GM12878 (cell line): ENCODE measurements at regions not wholly inside any gene's neighbourhood (a gene's known extent, or its start where the extent isn't known, plus 50 kb on each side); places are given as distances from the start of the nearest gene placed in this dataset.
"Not testable (repeated sequence)": the region's sequence is repeated elsewhere in the genome, so short reads cannot be mapped to it uniquely, and the experiment has no call there.

Experiments
- ATAC-seq: fragments of 200-7000 bp; cut with Tn5 transposase; 3 replicates; pipeline ENCODE4 v1.9.1; 2020; ENCODE audit warnings: mild to moderate bottlenecking, moderate library complexity
- BruUV-seq: library from RNA; stranded (reverse); fragments of 400-500 nt; replicated peaks from 2 replicates; lab custom pipeline; 2021; lab: Mats Ljungman, UMichigan
- CTCF ChIA-PET: fragments of 300-600 bp; sonication (Branson Sonifier 250); formaldehyde crosslinking; extraction: SDS; loops from one replicate; lab custom pipeline; 2021; ENCODE audit warnings: inconsistent platforms; lab: Yijun Ruan, JAX
- POLR2A ChIA-PET: fragments of 350-600 bp; formaldehyde crosslinking; extraction: SDS; loops from one replicate; lab custom pipeline; 2021; ENCODE audit warnings: inconsistent platforms; lab: Charles Lee
- RAD21 ChIA-PET: fragments of 300-600 bp; sonication (Branson Sonifier 250); formaldehyde crosslinking; loops from one replicate; lab custom pipeline; 2023; ENCODE audit warnings: antibody characterized with exemption; ENCODE audit not compliant: unreplicated experiment; lab: Charles Lee
- SMC1A ChIA-PET: fragments of 300-600 bp; sonication (Branson Sonifier 250); formaldehyde crosslinking; loops from one replicate; lab custom pipeline; 2023; ENCODE audit not compliant: unreplicated experiment, uncharacterized antibody; lab: Charles Lee
- DNase-seq: peaks from one replicate; pipeline ENCODE4 v3.0.0-alpha.2; 2011; ENCODE audit warnings: low read depth, low spot score
- FAIRE-seq: peaks from 3 replicates; lab custom pipeline; 2011; peaks lifted over from hg19 to GRCh38; lab: Jason Lieb, UNC
- H2AFZ ChIP-seq: 2 replicates; pipeline ENCODE4 v1.6.0; 2011; ENCODE audit warnings: low read depth, low read length, control low read depth; ENCODE audit not compliant: control insufficient read depth
- H3K27ac ChIP-seq: 2 replicates; pipeline ENCODE4 v1.5.1; 2011; ENCODE audit warnings: control low read depth; ENCODE audit not compliant: control insufficient read depth, insufficient read depth
- H3K27me3 ChIP-seq, 2 experiments: replicated peaks in 1 of 2; 2 replicates each; pipeline versions ENCODE4 v1.6.0 to v1.6.1; 2011; ENCODE audit warnings: low read length in 1 of 2; ENCODE audit not compliant: control insufficient read depth in 2 of 2, insufficient read depth in 2 of 2
- H3K36me3 ChIP-seq, 2 experiments: 2 replicates each; pipeline ENCODE4 v1.5.1; 2011; ENCODE audit warnings: low read length in 1 of 2; ENCODE audit not compliant: control insufficient read depth in 2 of 2, insufficient read depth in 2 of 2
- H3K4me1 ChIP-seq: 2 replicates; pipeline ENCODE4 v1.6.1; 2011; ENCODE audit warnings: mild to moderate bottlenecking, low read length, moderate library complexity, mixed read lengths; ENCODE audit not compliant: control insufficient read depth, insufficient read depth
- H3K4me2 ChIP-seq: 2 replicates; pipeline ENCODE4 v1.6.0; 2011; ENCODE audit warnings: control low read depth; ENCODE audit not compliant: control insufficient read depth, insufficient read depth
- H3K4me3 ChIP-seq: fragments of 200-600 bp; sonication (generic); 2 replicates; pipeline ENCODE4 v1.5.1; 2016
- H3K79me2 ChIP-seq: 2 replicates; pipeline ENCODE4 v1.6.0; 2011; ENCODE audit warnings: low read length; ENCODE audit not compliant: control insufficient read depth, insufficient read depth
- H3K9ac ChIP-seq: 2 replicates; pipeline ENCODE4 v1.8.0; 2011; ENCODE audit warnings: low read length, control low read depth, mixed read lengths; ENCODE audit not compliant: control insufficient read depth, insufficient read depth
- H3K9me3 ChIP-seq: replicated peaks from 3 replicates; pipeline ENCODE4 v1.5.1; 2011; ENCODE audit warnings: mild to moderate bottlenecking, low read length; ENCODE audit not compliant: control insufficient read depth, insufficient read depth
- H4K20me1 ChIP-seq: 2 replicates; pipeline ENCODE4 v1.6.0; 2011; ENCODE audit not compliant: control insufficient read depth, insufficient read depth
- WGBS: methylation state at CpG from one replicate; pipeline ENCODE4 v1.1.6; 2016; ENCODE audit warnings: low lambda C conversion rate; ENCODE audit not compliant: insufficient replicate concordance, insufficient coverage; ENCODE audit errors: missing lambda C conversion rate; 5-methylcytosine and 5-hydroxymethylcytosine counted together
- in situ Hi-C: fragments of 300-500 bp; cut with MboI; formaldehyde crosslinking; loops from 9 replicates; pipeline ENCODE4 v1.14.3; 2018; ENCODE audit warnings: mixed read lengths
- intact Hi-C: fragments of 100-400 bp; cut with micrococcal nuclease; formaldehyde crosslinking; loops from one replicate; pipeline ENCODE4 v1.14.2; 2022; ENCODE audit not compliant: unreplicated experiment

- H4K20me1 ChIP-seq, H3K36me3 ChIP-seq, CTCF ChIA-PET, ATAC-seq, POLR2A ChIA-PET, H3K9ac ChIP-seq, in situ Hi-C loops, H2AFZ ChIP-seq, H3K4me3 ChIP-seq, intact Hi-C loops, H3K27ac ChIP-seq, H3K79me2 ChIP-seq, DNase-seq, BruUV-seq, H3K4me1 ChIP-seq, SMC1A ChIA-PET, H3K27me3 ChIP-seq, H3K4me2 ChIP-seq, H3K9me3 ChIP-seq, RAD21 ChIA-PET, FAIRE-seq: not testable (repeated sequence)
- WGBS, result 11% methylated on average over 2 of the region's 2 CpGs
Observed at GRCh38 chr14:19163891-19164290, 196.7 kb downstream of the POTEM start.

DNA sequence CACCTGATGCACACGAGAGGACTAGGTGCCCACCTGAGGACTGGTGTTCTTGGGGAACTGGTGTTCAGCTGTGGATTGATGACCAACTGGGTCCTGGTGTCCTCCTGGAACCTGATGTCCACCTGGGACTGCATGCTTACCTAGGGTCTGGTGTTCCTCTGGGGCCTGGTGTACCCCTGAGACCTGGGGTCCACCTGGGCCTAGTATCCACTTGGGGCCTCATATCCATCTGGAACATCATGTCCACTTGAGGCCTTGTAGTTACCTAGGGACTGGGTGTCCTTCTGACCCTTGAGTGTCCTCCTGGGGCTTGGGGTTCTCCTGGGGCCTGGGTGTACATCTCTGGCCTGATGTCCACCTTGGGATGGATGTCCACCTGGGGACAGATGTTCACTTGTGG lies 197.2 kb downstream of the POTEM start:
- H3K79me2 ChIP-seq, intact Hi-C loops, SMC1A ChIA-PET, DNase-seq, H3K9me3 ChIP-seq, H4K20me1 ChIP-seq, H3K27ac ChIP-seq, CTCF ChIA-PET, H2AFZ ChIP-seq, H3K4me1 ChIP-seq, H3K4me2 ChIP-seq, BruUV-seq, FAIRE-seq, H3K36me3 ChIP-seq, H3K4me3 ChIP-seq, H3K9ac ChIP-seq, H3K27me3 ChIP-seq, in situ Hi-C loops, ATAC-seq, RAD21 ChIA-PET, POLR2A ChIA-PET: not testable (repeated sequence)
- WGBS, result no CpG with 5 or more reads among the region's 1 CpG

- H3K79me2 ChIP-seq, BruUV-seq, H3K36me3 ChIP-seq, SMC1A ChIA-PET, H3K4me2 ChIP-seq, H3K27ac ChIP-seq, ATAC-seq, FAIRE-seq, POLR2A ChIA-PET, CTCF ChIA-PET, intact Hi-C loops, H3K9ac ChIP-seq, RAD21 ChIA-PET, H4K20me1 ChIP-seq, in situ Hi-C loops, H3K4me1 ChIP-seq, DNase-seq, H3K27me3 ChIP-seq, H2AFZ ChIP-seq, H3K9me3 ChIP-seq, H3K4me3 ChIP-seq: not testable (repeated sequence)
- 61% methylated on average over 3 of the region's 3 CpGs for WGBS
Observed at GRCh38 chr14:19166056-19166455, 198.8 kb downstream of the POTEM start.

DNA sequence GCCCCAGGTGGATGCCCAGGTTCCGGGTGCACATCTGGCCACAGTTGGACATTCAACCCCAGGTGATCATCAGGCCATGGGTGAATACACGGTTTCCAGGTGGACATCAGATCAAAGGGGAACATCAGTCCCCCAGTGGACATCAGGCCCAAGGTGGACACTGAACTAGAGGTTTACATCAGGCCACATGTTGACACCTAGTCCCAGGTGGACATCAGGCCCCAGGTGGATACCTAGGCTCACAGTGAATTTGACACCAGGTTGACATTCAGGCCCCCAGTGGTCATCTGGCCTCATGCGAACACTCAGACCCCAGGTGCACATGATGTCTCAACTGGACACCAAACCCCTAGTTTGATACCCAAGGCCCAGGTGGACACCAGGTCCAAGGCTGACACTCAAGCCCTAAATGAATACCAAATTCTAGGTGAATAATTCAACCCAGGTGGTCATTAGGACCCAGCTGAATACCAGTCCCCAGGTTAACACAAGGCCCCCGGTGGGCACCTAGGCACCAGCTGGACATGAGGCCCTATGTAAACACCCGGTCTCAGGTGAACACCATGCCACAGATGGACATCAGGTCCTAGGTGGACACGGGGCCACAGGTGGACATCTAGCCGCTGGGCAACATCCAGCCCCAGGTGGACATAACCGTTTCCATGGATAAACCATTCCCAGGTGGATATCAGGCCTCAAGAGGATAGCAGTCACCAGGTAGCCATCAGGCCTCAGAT lies 200.4 kb downstream of the POTEM start:
- in situ Hi-C loops, DNase-seq, H3K4me3 ChIP-seq, H4K20me1 ChIP-seq, H3K27ac ChIP-seq, BruUV-seq, intact Hi-C loops, H3K9ac ChIP-seq, H2AFZ ChIP-seq, CTCF ChIA-PET, H3K27me3 ChIP-seq, FAIRE-seq, RAD21 ChIA-PET, H3K79me2 ChIP-seq, H3K9me3 ChIP-seq, POLR2A ChIA-PET, H3K4me1 ChIP-seq, SMC1A ChIA-PET, H3K36me3 ChIP-seq, H3K4me2 ChIP-seq, ATAC-seq: not testable (repeated sequence)
- 58% methylated on average over 8 of the region's 8 CpGs for WGBS
